Right kidney (tissue), 1 donor: ENCODE measurements at regions not wholly inside any gene's neighbourhood (a gene's known extent, or its start where the extent isn't known, plus 50 kb on each side); places are given as distances from the start of the nearest gene placed in this dataset.
"Not testable (repeated sequence)": the region's sequence is repeated elsewhere in the genome, so short reads cannot be mapped to it uniquely, and the experiment has no call there.

Experiments
- DNase-seq: peaks from one replicate; pipeline ENCODE4 v3.0.0-alpha.2; 2016

DNA sequence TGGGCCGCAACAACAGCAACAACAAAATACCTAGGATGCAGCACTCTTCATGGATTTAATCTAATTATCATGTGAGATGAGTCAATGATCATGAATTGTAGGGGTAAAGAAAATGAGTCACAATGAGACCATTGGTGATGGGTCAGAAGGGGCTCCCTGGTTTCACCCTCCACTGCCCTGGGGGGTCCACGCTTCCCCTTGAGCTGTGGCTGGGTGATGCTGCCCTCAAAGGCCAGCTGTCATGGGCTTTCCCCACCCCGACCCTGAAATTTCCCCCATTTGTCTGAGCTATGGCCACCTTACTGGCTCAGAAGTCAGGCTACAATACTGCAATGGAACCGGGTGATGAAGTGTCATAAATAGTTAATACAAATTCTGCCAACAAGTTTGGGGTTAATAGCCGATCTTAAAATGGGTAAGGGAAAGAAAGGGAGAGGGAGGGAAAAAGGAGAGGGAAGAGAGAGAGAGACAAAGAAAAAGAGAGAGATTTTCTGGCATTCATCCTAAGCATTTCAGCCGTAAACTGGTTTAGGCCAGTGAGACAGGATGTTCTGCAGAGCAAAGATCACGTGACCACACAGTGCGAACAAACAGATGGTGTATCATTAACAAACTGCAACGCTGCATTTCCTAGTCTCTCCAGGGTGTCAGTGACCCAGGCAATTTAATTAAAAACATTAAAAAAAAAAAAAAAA, 143.4 kb upstream of the ERRFI1 start:
- peak; percentile 69 for DNase-seq

DNA sequence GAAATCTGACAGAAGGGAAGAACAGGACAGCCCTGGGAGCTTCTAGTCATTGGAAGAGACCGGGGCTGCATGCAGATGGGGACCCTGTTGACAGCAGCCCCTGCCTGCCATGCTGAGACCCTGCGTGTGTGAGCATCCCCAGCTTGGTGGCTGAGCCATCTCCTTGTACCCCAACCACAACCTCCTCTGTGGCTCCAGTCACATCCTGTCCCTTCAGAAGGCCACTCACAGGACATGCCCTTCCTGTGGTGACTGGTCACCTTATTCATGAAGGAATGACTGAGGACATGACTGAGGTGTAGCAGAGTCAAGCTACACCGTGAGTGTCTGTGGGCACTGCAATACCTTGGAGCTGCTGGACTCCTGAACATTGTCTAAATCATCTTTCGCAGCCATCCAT, 141.8 kb upstream of the ERRFI1 start:
- DNase-seq: no peak

DNA sequence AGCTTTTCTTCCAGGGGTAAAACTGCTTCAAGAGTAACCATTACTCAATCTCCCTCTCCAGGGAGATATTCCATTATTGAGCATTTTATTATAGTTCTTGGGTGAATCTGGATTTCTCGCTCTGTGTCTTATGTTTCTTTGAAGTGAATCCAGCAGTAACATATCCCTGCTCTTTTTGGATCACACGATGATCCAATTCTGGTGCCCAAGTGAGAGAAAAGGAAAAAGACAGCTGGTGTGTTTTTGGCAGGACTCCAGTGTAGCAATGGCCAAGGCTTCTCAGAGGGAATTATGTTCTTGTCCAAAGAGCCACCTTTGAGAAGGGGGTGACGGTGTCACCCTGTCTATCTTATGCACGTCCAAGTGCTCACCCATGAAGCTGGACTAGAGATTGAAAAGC, 140.3 kb upstream of the ERRFI1 start:
- no peak for DNase-seq

DNA sequence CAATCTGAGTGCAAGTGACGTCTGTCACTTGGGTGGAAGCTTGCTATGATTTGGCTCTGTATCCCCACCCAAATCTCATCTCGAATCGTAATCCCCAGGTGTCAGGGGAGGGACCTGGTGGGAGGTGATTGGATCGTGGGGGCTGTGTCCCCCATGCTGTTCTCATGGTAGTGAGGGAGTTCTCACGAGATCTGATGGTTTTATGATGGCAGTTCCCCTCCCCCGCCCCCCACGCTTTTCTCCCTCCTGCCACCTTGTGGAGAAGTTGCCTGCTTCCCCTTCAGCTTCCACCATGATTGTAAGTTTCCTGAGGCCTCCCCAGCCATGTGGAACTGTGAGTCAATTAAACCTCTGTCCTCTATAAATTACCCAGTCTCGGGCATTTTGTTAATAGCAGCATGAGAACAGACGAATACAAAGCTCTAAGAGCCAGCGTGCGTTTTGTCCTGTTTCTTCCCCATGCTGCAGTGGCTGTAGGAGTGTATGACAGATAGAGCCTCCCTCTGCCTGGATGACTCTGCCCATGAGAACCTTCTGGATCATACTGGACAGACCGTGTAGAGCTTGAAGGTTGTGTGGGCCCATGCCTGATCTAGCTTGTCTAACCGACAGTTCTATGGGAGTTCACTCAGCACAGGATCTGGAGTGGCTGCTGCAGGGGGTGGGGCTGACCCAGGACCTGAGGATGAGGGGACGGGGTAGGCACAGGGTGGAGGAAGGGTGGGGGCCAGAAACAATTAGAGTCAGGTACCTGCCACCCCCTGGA, 139.7 kb upstream of the ERRFI1 start:
- DNase-seq: no peak

DNA sequence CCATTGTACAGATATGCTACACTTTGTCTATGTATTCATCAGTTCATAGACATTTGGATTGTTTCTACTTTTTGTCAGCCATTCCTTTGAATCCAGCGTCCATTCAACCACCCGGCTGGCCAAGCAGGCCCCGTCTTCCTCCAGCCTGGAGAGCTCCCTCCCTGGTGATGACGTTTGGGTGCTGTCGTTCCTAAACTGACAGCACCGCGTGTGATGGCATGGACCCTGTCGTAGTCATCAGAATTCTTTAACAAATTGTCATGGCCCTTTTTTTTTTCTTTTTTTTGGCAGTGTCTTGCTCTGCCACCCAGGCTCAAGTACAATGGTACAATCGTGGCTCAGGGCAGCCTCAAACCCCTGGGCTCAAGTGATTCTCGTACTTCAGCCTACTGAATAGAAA, 138.6 kb upstream of the ERRFI1 start:
- DNase-seq: no peak

DNA sequence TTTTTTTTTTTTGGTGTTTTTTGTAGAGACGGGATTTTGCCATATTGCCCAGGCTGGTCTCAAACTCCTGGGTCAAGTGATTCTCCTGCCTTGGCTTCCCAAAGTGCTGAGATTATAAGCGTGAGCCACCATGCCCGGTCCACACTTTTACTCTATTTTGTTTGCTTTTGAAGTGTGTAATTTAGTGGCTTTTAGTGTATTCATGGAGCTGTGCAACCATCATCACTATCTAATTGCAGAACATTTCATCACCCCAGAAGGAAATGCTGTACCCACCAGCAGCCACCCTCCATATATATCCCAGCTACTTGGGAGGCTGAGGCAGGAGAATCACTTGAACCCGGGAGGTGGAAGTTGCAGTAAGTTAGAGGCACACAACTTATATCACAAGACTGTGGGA, 136.9 kb upstream of the ERRFI1 start:
- DNase-seq: no peak

DNA sequence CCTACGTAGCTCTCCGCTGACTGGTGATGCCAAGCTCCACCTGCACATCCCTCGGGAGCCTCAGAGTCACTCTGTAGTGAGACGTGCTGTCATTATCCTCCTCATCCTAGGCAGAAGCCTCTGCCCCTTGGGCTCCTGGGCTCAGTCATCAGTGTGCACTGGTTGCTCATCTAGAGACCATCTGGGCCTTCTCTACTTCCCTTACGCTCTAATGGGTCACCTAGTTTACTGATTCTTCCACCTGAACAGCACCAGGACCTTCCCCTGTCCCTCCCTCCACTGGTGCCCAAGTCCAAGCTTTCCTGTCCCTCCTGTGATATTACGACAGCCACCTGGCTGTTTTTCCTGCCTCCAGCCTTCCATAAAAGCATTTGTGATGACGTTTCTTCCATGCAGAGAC, 136.1 kb upstream of the ERRFI1 start:
- DNase-seq: no peak

DNA sequence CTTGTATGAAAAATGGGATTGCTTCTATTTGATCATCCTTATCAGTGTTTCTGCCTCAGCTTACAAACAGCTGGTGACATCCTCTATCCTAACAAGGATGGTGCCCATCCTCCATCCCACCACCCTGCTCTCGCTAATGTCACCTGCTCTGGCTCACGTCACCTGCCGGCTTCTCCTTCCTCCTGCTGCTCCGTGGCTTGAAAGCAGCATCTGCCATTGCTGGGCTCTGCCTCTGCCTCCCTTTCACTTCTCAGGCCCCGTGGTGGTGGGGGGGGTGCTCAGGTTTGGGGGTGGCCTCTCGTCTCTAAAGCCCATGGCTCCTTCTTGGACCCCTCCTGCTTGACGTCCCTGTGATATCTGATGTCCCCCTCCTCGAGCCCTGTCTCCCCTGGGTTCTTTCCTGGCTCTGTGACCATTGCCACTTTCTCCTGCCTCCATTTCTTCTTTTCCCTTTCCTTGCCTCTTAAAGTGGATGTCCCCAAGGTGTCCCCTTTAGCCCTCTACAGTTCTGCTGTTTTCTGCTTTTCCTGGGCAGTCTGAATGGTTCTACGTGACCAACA, 135.5 kb upstream of the ERRFI1 start:
- no peak for DNase-seq

DNA sequence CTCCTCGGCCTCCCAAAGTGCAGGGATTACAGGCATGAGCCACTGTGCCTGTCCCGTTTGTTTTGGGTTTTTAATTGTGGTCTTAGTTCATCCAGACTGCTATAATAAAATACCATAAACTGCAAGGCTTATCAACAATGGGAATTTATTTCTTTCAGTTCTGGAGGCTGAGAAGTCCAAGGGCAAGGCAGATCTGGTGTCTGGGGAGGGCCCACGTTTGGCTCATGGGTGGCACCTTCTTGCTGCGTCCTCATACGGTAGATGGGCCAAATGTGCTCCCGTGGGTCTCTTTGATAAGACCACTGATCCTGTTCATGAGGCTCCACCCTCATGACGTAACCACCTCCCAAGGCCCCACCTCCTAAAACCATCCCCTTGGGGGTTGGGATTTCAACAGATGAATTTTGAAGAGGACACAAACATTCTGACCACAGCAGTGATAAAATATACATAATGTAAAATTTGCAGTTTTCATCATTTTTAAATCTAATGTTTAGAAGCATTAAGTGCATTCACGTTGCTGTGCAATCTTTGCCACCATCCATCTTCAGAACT, 133.4 kb upstream of the ERRFI1 start:
- DNase-seq: no peak

DNA sequence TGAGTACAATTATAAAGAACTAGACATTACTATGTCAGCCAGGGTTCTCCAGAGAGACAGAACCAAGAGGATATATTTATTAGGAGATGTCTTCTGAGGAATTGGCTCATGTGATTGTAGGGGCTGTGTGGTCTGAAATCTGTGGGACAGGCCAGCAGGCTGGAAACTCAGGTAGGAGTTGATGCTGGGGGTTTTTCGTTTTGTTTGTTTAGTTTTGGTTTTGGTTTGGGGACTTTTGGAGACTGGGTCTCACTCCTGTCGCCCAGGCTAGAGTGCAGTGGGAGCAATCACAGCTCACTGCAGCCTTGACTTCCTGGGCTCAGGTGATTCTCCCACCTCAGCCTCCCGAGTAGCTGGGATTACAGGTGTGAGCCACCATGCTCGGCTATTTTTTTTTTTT, 132.9 kb upstream of the ERRFI1 start:
- no peak for DNase-seq

DNA sequence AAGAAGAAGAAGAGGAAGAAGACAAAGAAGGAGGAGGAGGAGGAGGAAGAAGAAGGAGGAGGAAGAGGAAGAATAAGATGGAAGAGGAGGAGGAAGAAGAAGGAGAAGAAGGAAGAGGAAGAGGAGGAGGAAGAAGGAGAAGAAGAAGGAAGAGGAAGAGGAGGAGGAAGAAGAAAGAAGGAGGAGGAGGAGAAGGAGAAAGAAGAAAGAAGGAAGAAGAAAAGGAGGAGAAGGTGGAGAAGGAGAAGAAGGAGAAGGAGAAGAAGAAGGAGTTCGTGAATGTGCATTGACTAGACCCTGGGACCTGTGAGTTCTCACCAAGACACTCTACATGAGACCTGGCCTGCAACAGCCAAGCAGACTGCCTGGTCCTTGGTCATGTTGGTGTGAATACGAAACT, 131.7 kb upstream of the ERRFI1 start:
- no peak for DNase-seq

DNA sequence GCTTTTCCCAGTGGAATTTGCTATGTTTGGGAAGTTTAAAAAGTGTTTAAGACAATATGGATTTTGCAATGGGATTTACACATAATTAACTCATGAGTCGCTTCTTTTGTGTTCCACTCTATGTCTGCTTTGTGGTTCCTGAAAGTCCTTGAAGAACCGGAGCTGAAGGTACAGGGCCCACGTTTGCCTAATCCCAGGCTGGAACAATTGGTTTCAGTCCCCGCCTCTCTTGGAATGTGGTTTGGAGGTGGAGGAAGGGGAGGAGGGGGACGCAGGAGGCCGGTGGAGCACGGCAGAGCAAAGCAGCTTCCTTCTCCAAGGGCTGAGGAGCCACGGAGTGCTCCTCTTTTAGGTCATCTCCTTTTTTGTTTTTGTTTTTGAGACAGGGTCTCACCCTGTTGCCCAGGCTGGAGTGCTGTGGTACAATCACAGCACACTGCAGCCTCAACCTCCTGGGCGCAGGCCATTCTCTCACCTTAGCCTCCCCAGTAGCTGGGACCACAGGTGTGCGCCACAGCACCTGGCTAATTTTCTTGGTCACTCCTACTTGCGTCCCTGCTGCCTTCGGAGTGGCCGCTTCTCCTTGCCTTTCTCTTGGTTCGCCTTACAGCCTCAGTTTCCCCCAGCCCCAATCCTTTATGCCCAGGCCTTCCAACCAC, 129.5 kb upstream of the ERRFI1 start:
- DNase-seq: no peak

DNA sequence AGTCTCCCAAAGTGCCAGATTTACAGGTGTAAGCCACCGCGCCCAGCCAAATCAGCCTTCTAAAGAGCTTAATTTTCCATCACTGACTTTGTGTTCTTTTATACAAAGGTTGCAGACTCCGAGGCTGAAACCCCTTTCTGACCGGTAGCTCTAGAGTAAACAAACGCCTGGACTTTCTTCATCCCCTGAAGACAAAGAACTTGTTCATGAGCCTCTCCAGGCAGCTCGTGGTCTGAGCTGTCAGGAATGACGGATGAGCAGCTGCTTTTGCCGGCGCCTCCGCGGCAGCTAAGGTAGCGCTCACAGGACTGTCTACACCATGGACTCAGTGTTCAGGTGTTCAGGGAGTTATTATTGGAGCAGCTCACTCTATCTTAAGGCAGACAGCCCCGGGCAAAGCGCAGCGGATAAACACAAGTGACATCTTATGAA, 128.5 kb upstream of the ERRFI1 start:
- DNase-seq: no peak

DNA sequence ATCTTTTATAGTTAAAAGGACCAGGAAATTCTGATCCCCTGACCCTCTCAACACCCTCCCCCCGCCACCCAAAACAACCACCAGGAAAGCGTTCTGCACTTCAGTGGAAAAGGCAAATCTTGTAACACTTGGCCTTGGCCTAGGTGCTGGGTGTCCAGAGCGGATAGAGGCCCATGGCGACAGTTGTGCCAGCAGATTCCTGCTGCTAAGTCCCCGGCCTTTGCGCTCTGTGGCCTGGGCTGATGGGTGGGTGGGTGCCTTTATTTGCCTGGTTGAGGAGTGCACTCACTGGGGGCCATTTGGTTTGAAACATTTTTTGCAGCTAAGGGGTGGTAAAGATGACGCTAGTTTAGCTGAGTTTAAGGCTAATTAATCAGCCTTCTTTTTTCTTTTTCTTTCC, 127.9 kb upstream of the ERRFI1 start:
- no peak for DNase-seq

DNA sequence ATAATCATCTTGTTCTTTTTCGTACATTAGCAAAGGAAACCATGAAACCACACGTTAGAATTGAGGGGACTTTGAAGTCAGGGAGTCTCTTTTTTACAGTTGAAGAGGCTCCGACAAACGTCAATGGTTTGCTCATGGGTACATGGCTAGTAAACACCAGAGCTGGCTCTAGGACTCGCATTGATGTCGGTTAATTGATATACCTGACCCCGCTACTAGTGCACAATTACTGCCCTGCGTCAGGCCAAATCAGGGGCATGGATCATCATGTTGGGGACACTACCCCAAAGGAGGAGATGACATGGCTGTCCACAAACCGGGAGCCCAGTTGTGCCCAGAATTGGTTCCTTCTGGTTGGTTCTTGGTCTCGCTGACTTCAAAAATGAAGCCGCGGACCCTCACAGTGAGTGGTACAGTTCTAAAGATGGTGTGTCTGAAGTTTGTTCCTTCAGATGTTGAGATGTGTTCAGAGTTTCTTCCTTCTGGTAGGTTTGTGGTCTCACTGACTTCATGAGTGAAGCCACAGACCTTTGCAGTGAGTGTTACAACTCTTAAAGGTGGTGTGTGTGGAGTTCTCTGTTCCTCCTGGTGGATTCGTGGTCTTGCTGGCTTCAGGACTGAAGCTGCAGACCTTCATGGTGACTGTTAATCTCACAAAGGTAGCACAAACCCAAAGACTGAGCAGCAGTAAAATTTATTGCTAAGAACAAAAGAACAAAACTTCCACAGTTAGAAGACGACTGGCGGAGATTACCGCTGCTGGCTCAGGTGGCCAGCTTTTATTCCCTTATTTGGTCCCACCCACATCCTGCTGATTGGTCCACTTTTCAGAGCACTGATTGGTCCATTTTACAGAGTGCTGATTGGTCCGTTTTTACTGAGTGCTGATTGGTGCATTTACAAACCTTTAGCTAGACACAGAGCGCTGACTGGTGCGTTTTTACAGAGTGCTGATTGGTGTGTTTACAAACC, 126.9 kb upstream of the ERRFI1 start:
- no peak for DNase-seq

DNA sequence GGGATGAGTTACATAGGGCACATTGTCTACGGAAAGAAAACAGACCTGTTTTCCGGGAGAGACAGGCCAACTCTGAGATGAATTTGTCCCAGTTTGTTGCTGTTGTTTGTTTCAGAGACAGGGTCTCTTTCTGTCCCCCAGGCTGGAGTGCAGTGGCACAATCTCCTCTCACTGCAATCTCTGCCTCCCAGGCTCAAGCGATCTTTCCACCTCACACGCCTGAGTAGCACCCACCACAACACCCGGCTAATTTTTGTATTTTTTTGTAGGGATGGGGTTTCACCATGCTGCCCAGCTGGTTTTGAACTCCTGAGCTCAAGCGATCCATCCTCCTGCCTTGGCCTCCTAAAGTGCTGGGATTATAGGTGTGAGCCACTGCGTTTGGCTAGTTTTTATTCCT, 125.5 kb upstream of the ERRFI1 start:
- no peak for DNase-seq

DNA sequence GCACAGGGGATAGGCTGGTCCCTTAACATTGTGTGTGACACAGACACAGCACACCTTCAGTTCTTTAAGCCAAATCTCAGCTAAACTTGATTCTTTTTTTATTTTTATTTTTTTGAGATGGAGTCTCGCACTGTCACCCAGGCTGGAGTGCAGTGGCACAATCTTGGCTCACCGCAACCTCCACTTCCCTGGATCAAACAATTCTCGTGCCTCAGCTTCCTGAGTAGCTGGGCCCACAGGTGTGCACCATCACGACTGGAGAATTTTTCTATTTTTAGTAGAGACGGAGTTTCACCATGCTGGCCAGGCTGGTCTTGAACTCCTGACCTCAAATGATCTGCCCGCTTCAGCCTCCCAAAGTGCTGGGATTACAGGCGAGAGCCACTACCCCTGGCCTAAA, 123.6 kb upstream of the ERRFI1 start:
- not testable (repeated sequence) for DNase-seq

DNA sequence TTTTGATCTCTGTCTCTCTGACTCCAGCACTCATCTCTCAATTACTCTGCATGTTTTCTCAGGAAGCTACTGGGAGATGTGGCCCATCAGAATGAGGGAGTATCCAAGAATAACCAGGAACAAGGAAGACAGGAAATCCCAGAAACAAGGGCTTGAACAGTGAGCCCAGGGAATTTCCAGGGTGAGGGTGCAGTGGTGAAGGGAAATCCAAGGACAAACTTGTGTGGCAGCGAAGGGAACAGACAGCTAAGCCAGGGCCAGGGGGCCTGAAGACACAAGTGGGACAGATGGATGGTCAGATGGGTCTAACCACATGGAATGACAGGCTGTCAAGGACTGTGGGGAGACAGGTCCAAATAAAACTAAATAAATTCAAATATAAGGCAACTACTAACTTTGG, 121.8 kb upstream of the ERRFI1 start:
- DNase-seq: no peak

DNA sequence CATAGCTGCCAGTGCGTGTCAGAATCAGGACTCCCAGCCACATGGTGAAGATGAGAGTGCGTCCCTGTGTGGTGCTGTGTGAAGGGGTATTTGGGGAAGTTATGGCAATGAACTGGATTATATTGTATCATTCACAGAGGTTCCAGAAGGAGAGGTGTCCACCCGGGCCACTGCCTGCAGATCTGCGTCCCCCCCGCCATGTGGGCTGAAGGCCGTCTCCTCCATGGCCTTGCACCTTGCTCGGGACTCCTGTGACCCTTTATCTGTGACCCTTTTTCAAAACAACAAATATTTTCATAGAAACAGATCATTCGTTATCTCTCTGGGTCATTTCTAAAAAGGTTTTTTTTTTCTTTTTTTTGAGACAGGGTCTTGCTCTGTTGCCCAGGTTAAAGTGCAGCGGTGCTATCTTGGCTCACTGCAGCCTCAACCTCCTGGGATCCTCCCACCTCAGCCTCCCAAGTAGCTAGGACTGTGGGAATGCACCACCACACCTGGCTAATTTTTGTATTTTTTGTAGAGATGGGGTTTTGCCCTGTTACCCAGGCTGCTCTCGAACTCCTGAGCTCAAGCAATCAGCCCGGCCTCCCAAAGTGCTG, 120.2 kb upstream of the ERRFI1 start:
- no peak for DNase-seq

DNA sequence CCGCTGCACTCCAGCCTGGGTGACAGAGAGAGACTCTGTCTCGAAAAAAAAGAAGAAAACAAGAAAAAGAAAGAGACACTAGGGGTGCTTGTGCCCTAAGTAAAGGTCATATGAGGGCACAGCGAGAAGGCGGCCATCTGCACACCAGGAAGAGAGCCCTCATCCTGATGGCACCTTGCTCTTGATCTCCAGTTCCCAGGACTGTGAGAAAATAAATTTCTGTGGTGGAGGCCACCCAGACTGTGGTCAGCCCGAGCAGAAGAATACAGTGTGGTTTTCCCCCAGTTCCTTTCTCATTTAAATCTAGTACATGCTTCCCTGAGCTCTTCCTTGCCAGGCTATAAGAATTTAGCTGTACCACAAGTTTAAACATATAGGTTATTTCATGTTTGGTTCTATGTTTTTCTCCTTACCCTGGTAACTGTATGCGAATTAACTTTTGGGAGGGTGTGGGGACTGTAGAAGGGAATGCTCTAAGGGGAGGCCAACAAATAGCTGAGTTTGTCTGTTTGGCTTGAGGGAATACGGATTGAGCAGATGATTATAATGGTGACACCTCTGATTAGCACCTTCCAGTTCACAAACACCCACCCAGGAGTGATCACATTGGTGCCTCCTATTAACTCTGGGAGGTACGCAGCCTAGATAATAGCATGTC, 119.6 kb upstream of the ERRFI1 start:
- no peak for DNase-seq

DNA sequence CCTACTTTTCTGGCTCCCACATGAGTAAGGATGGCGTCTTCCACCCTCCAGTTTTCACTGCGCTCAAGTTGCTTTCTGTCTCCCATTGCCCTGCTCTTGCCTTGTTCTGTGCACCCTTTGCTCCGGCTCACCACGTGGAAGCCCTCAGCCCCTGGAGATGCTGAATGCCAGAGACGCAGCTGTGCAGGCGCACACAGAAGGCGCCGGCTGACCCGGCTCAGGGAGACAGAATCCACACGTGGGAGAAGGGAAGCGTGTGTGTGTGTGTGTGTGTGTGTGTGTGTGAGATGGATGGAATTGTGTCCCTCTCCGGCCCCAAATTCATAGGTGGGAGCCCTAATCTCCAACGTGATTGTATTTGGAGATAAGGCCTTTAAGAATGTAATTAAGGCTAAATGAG, 118.2 kb upstream of the ERRFI1 start:
- no peak for DNase-seq
